SU-DHL-6 (cell line): ENCODE measurements at regions not wholly inside any gene's neighbourhood (a gene's known extent, or its start where the extent isn't known, plus 50 kb on each side); places are given as distances from the start of the nearest gene placed in this dataset.

Experiments
- H2AFZ ChIP-seq: fragments of 200-600 bp; sonication (generic); 2 replicates; pipeline ENCODE4 v1.6.1; 2014; ENCODE audit warnings: low read depth, mild to moderate bottlenecking, moderate library complexity, mixed read lengths, antibody characterized with exemption, low read length; ENCODE audit not compliant: severe bottlenecking
- H3F3A ChIP-seq: fragments of 200-600 bp; shearing (Covaris generic); 2 replicates; pipeline ENCODE4 v1.6.0; 2016; ENCODE audit warnings: antibody characterized with exemption, mild to moderate bottlenecking; ENCODE audit not compliant: insufficient read depth
- H3K27ac ChIP-seq: fragments of 200-600 bp; sonication (generic); 2 replicates; pipeline ENCODE4 v1.5.1; 2016; ENCODE audit warnings: low read depth, mild to moderate bottlenecking, low read length, moderate library complexity, mixed read lengths
- H3K27me3 ChIP-seq: fragments of 200-600 bp; sonication (generic), shearing (Covaris generic); 2 replicates; pipeline ENCODE4 v1.6.0; 2014; ENCODE audit warnings: mild to moderate bottlenecking, low read length
- H3K36me3 ChIP-seq: fragments of 200-600 bp; sonication (generic); 2 replicates; pipeline ENCODE4 v1.6.1; 2014; ENCODE audit warnings: mild to moderate bottlenecking, low read length, mixed read lengths
- H3K4me2 ChIP-seq: fragments of 300-600, 200-600 bp; shearing (Covaris generic), sonication (generic); 2 replicates; pipeline ENCODE4 v1.6.0; 2014; ENCODE audit warnings: low read length, low read depth, mild to moderate bottlenecking; ENCODE audit not compliant: poor library complexity, severe bottlenecking
- H3K4me3 ChIP-seq: fragments of 200-600 bp; sonication (generic); 2 replicates; pipeline ENCODE4 v1.5.1; 2014; ENCODE audit warnings: antibody characterized with exemption, low read length, mild to moderate bottlenecking, mixed read lengths; ENCODE audit not compliant: insufficient read depth, poor library complexity, severe bottlenecking
- H3K79me2 ChIP-seq: fragments of 200-600 bp; sonication (generic); 2 replicates; pipeline ENCODE4 v1.6.1; 2014; ENCODE audit warnings: mild to moderate bottlenecking, low read length, moderate library complexity; ENCODE audit not compliant: insufficient read depth
- H3K9ac ChIP-seq: fragments of 200-600 bp; sonication (generic); 2 replicates; pipeline ENCODE4 v1.7.0; 2014; ENCODE audit warnings: mild to moderate bottlenecking, low read length
- H3K9me2 ChIP-seq: fragments of 200-600 bp; sonication (generic); replicated peaks from 2 replicates; pipeline ENCODE4 v1.6.1; 2014; ENCODE audit warnings: low read length; ENCODE audit not compliant: insufficient read depth
- H3K9me3 ChIP-seq: fragments of 200-600 bp; sonication (generic); 2 replicates; pipeline ENCODE4 v1.6.1; 2014; ENCODE audit warnings: low read length, mixed read lengths; ENCODE audit not compliant: insufficient read depth
- H4K20me1 ChIP-seq: fragments of 200-600 bp; sonication (generic); 2 replicates; pipeline ENCODE4 v1.6.1; 2014; ENCODE audit warnings: low read depth, mild to moderate bottlenecking, antibody characterized with exemption, low read length, moderate library complexity, mixed read lengths
- CTCF ChIP-seq: fragments of 200-600 bp; sonication (generic); IDR thresholded peaks from one replicate; pipeline ENCODE4 v1.5.1; 2017; ENCODE audit warnings: antibody characterized with exemption, mild to moderate bottlenecking, low read length, moderate library complexity; ENCODE audit not compliant: insufficient read depth, poor library complexity, severe bottlenecking
- EZH2phosphoT487 ChIP-seq: fragments of 200-600 bp; sonication (generic), shearing (Covaris generic); conservative IDR thresholded peaks from 2 replicates; pipeline ENCODE4 v1.6.1; 2018; ENCODE audit warnings: mild to moderate bottlenecking, antibody characterized with exemption, low read length, moderate library complexity, mixed read lengths

GRCh38 chr9:28435456-28435855, 862.2 kb upstream of the C9orf72 start:
- no peak overlapping the region for H3K4me3 ChIP-seq
- no peaks in the 10 kb centered on the region for H3K79me2 ChIP-seq
- H3K27ac ChIP-seq = no peak overlapping the region
- H3K27me3 ChIP-seq = no peaks in the 10 kb centered on the region
- H3K9me2 ChIP-seq = no peaks in the 10 kb centered on the region
- no peaks in the 10 kb centered on the region for H3F3A ChIP-seq
- H4K20me1 ChIP-seq = no peaks in the 10 kb centered on the region
- H3K9ac ChIP-seq = no peak overlapping the region
- no peaks in the 10 kb centered on the region for H3K36me3 ChIP-seq
- no peaks in the 10 kb centered on the region for H3K9me3 ChIP-seq
- H2AFZ ChIP-seq = no peak overlapping the region
- TF ChIP-seq EZH2phosphoT487 = no peak
- no peak for TF ChIP-seq CTCF
- H3K4me2 ChIP-seq = no peak overlapping the region

- H3K9me2 ChIP-seq = no peaks in the 10 kb centered on the region
- no peak overlapping the region for H2AFZ ChIP-seq
- H3K4me2 ChIP-seq = no peak overlapping the region
- H3K27ac ChIP-seq = no peak overlapping the region
- H3F3A ChIP-seq = no peaks in the 10 kb centered on the region
- H3K4me3 ChIP-seq = no peak overlapping the region
- no peaks in the 10 kb centered on the region for H3K27me3 ChIP-seq
- H3K36me3 ChIP-seq = no peaks in the 10 kb centered on the region
- no peaks in the 10 kb centered on the region for H3K79me2 ChIP-seq
- H3K9me3 ChIP-seq = peaks cover 18% of the 10 kb centered on the region; the same call in 1 of the 2 replicates
- TF ChIP-seq EZH2phosphoT487 = no peak
- TF ChIP-seq CTCF = no peak
- H3K9ac ChIP-seq = no peak overlapping the region
- H4K20me1 ChIP-seq = no peaks in the 10 kb centered on the region
These were observed 866.4 kb upstream of the C9orf72 start for GRCh38 chr9:28439688-28440087.

- H3K36me3 ChIP-seq = no peaks in the 10 kb centered on the region
- no peaks in the 10 kb centered on the region for H3K27me3 ChIP-seq
- no peak overlapping the region for H3K9ac ChIP-seq
- no peak overlapping the region for H3K4me3 ChIP-seq
- peaks cover 23% of the 10 kb centered on the region; the same call in 1 of the 2 replicates for H3K9me3 ChIP-seq
- H4K20me1 ChIP-seq = no peaks in the 10 kb centered on the region
- H3F3A ChIP-seq = no peaks in the 10 kb centered on the region
- no peak overlapping the region for H3K4me2 ChIP-seq
- H3K27ac ChIP-seq = no peak overlapping the region
- no peak overlapping the region for H2AFZ ChIP-seq
- TF ChIP-seq CTCF = no peak
- TF ChIP-seq EZH2phosphoT487 = no peak
- no peaks in the 10 kb centered on the region; the same call in 1 of the 2 replicates for H3K9me2 ChIP-seq
- no peaks in the 10 kb centered on the region for H3K79me2 ChIP-seq
These were observed 870.2 kb upstream of the C9orf72 start for GRCh38 chr9:28443461-28443860.
